Vagina (tissue), 2 donors: ENCODE measurements at regions not wholly inside any gene's neighbourhood (a gene's known extent, or its start where the extent isn't known, plus 50 kb on each side); places are given as distances from the start of the nearest gene placed in this dataset.

ENCODE experiments used
- DNase-seq, 2 donors: peaks; one replicate each; pipeline ENCODE4 v3.0.0-alpha.2; 2017; ENCODE audit errors: extremely low spot score in 2 of 2
- H3K27ac ChIP-seq: fragments of 200-600 bp; sonication (generic); one replicate; pipeline ENCODE4 v1.5.1; 2019
- H3K27me3 ChIP-seq: fragments of 200-600 bp; sonication (generic); one replicate; pipeline ENCODE4 v1.5.1; 2019
- H3K36me3 ChIP-seq, 2 donors: fragments of 200-600 bp; sonication (generic); one replicate each; pipeline ENCODE4 v1.5.1; 2017 to 2019
- H3K4me1 ChIP-seq: fragments of 200-600 bp; sonication (generic); one replicate; pipeline ENCODE4 v1.5.1; 2019
- H3K4me3 ChIP-seq, 2 donors: fragments of 200-600 bp; sonication (generic); 1 replicate in 1 of 2; 2 replicates in 1 of 2; pipeline ENCODE4 v1.5.1; 2016 to 2019
- H3K9me3 ChIP-seq: fragments of 200-600 bp; sonication (generic); one replicate; pipeline ENCODE4 v1.5.1; 2019
- CTCF ChIP-seq, 3 experiments: fragments of 450-650 bp in 2 of 3; fragments of 200-600 bp in 1 of 3; sonication (generic) in 1 of 3; IDR thresholded peaks; one replicate each; pipeline ENCODE4 v1.5.1; 2017 to 2019; ENCODE audit warnings: antibody characterized with exemption in 3 of 3, mild to moderate bottlenecking in 2 of 3, moderate library complexity in 2 of 3
- POLR2A ChIP-seq, 2 donors: fragments of 450-650 bp; IDR thresholded peaks; one replicate each; pipeline ENCODE4 v1.6.1; 2017; ENCODE audit warnings: antibody characterized with exemption in 2 of 2, mild to moderate bottlenecking in 2 of 2, moderate library complexity in 2 of 2
- POLR2AphosphoS5 ChIP-seq, 2 donors: sonication (generic); formaldehyde crosslinking; IDR thresholded peaks; one replicate each; pipeline ENCODE4 v1.9.0; 2017; ENCODE audit warnings: antibody characterized with exemption in 2 of 2, mild to moderate bottlenecking in 2 of 2, low read depth in 1 of 2; ENCODE audit not compliant: insufficient read depth in 1 of 2
- intact Hi-C: fragments of 100-400 bp; cut with DNase I; formaldehyde crosslinking; loops from one replicate; pipeline ENCODE4 v1.15.1; 2023

GRCh38 chr5:72649449-72649848, 142.2 kb upstream of the ZNF366 start:
- intact Hi-C loops = no loop called here
- no peaks in the 10 kb centered on the region for H3K9me3 ChIP-seq

GRCh38 chr5:72648480-72648879, 141.3 kb upstream of the ZNF366 start:
- no peak for TF ChIP-seq CTCF (IDR thresholded peaks at IDR 0.05)
- no peak for TF ChIP-seq POLR2AphosphoS5 (IDR thresholded peaks at IDR 0.05; ENCODE audit: insufficient read depth in 1 of 2, low read depth in 1 of 2)
- no peak for TF ChIP-seq POLR2A (IDR thresholded peaks at IDR 0.05)
- Histone ChIP-seq H3K27me3 (no peaks in the 10 kb centered on the region), H3K36me3 (no peaks in the 10 kb centered on the region), H3K4me3 (no peak overlapping the region), H3K9me3 (no peaks in the 10 kb centered on the region), H3K4me1 (no peaks in the 10 kb centered on the region), H3K27ac (no peak overlapping the region)
- no peak for DNase-seq
- intact Hi-C loops = no loop called here

More at GRCh38 chr5:72649449-72649848, 142.2 kb upstream of the ZNF366 start:
- Histone ChIP-seq H3K27ac (no peak overlapping the region), H3K36me3 (no peaks in the 10 kb centered on the region), H3K4me1 (no peaks in the 10 kb centered on the region), H3K4me3 (no peak overlapping the region), H3K27me3 (no peaks in the 10 kb centered on the region)
- DNase-seq = no peak
- TF ChIP-seq POLR2AphosphoS5 (IDR thresholded peaks at IDR 0.05; ENCODE audit: insufficient read depth in 1 of 2, low read depth in 1 of 2) (no peak), POLR2A (IDR thresholded peaks at IDR 0.05) (no peak), CTCF (IDR thresholded peaks at IDR 0.05) (no peak)

GRCh38 chr5:72647806-72648205, 140.6 kb upstream of the ZNF366 start:
- Histone ChIP-seq H3K27me3 (no peaks in the 10 kb centered on the region), H3K27ac (no peak overlapping the region), H3K36me3 (no peaks in the 10 kb centered on the region), H3K9me3 (no peaks in the 10 kb centered on the region), H3K4me1 (no peaks in the 10 kb centered on the region), H3K4me3 (no peak overlapping the region)
- no peak for DNase-seq
- TF ChIP-seq POLR2AphosphoS5 (IDR thresholded peaks at IDR 0.05; ENCODE audit: insufficient read depth in 1 of 2, low read depth in 1 of 2) (no peak), CTCF (IDR thresholded peaks at IDR 0.05) (no peak), POLR2A (IDR thresholded peaks at IDR 0.05) (no peak)
- intact Hi-C loops = no loop called here

GRCh38 chr5:72646246-72646866, 139.1 kb upstream of the ZNF366 start:
- TF ChIP-seq POLR2AphosphoS5 (IDR thresholded peaks at IDR 0.05; ENCODE audit: insufficient read depth in 1 of 2, low read depth in 1 of 2) (no peak), POLR2A (IDR thresholded peaks at IDR 0.05) (no peak), CTCF (IDR thresholded peaks at IDR 0.05) (no peak)

GRCh38 chr5:72645064-72645846, 138.0 kb upstream of the ZNF366 start:
- H3K27me3 ChIP-seq = no peaks in the 10 kb centered on the region
- intact Hi-C loops = no loop called here
- H3K4me3 ChIP-seq = no peak overlapping the region
- H3K9me3 ChIP-seq = no peaks in the 10 kb centered on the region
- H3K4me1 ChIP-seq = no peaks in the 10 kb centered on the region
- H3K36me3 ChIP-seq = no peaks in the 10 kb centered on the region
- no peak overlapping the region for H3K27ac ChIP-seq
- DNase-seq = no peak
- no peak for TF ChIP-seq CTCF (IDR thresholded peaks at IDR 0.05)
- no peak for TF ChIP-seq POLR2AphosphoS5 (IDR thresholded peaks at IDR 0.05; ENCODE audit: insufficient read depth in 1 of 2, low read depth in 1 of 2)
- TF ChIP-seq POLR2A (IDR thresholded peaks at IDR 0.05) = no peak

More at GRCh38 chr5:72646246-72646866, 139.1 kb upstream of the ZNF366 start:
- H3K4me1 ChIP-seq = no peaks in the 10 kb centered on the region
- no peak for DNase-seq
- no peaks in the 10 kb centered on the region for H3K36me3 ChIP-seq
- H3K27me3 ChIP-seq = no peaks in the 10 kb centered on the region
- intact Hi-C loops = no loop called here
- no peak overlapping the region for H3K27ac ChIP-seq
- H3K9me3 ChIP-seq = no peaks in the 10 kb centered on the region
- no peak overlapping the region for H3K4me3 ChIP-seq
